ENCODE measurements at regions not wholly inside any gene's neighbourhood (a gene's known extent, or its start where the extent isn't known, plus 50 kb on each side); places are given as distances from the start of the nearest gene placed in this dataset.

DNA sequence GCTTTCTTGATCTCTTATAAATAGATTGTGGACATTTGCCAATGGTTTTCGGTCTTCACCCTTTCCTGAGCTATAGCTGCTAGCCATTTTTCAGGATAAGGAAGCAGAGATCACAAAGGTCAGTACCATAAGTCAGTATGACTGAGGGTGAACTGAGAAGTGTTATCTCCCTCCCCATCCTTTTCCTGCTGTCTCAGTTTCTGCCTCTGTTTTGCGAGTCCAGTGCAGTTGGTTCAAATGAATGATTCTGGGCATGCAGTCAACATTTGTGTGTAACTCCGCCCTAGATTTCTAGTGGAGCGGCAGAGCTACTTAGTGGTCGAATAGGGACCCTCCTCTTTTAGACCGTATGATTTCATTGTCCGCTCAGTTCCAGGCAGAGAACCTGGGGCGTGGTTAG is 460.8 kb upstream of the ARGLU1 start:
- no peak for DNase-seq

DNA sequence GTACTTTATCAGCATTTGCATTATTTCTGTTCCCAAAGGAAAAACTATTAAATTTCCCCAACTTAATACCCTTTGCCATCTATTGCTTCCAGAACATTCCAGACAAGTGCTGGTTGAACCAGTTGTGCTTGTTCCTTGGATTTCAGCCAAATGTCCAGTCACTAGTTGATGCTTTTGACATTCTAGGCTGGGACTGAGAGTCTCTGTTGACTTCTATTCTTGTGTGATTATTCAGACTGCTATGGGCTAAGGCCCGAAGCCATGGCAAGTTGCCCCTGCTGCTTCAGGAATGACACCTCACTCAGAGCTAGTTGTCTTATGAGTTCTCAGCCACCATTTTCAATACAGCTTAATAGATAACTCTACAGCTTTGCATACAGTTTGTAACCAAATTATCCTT is 458.1 kb upstream of the ARGLU1 start:
- peak; percentile 27 for DNase-seq

DNA sequence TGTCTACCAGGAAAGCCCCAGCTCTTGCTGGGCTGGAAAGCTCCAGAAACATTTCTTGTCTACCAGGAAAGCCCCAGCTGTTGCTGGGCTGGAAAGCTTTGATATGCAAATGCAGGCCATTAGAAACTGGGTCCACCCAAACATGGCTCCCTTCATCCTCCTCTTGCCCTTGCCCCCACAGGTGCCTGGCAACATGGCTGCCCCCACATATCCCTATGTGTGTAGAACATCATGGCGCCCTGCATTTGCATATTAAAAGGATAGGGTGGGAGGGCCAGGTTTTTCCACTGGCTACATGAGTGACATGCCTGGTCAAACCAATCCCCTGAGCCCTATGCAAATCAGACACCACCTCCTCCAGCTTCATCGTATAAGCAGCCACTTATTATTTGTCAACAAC is 455.4 kb upstream of the ARGLU1 start:
- DNase-seq: no peak

DNA sequence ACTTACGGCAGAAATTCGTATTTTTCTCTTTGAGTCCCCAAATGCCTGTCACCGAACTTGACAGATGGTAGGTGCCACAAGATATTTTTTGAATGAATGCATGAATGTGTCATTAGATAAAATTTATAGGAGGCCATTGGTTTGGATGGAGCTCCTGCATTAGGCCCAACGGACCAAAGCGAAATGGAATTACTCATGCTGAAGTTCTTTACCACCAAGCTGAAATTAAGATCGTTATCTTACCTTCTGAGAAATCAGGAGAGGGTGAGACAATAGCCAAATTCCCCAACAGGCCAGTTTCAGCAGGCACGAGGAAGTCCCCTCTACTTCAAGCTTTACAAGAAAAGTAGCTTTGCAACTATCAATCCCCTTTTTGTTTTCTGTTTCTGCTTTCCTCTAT is 452.5 kb upstream of the ARGLU1 start:
- no peak for DNase-seq

DNA sequence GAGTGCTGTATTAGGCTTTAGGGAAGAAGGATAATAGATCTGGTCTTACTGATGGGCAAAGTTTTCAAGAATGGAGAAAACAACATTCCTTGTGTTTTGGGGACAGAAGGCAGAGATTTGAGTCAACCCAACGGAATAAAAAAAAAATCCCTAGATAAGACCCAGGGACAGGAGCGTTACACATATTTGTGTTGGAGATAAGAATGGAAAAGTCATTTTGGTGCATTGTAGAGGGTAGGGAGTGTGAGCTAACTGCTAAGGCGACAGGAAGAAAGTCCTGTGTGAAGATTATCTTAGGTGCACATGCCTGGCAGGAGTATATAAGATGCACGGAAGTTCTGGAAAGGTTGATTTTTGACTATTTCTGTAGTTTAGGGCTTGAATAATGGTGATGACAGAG is 450.3 kb upstream of the ARGLU1 start:
- no peak for DNase-seq

DNA sequence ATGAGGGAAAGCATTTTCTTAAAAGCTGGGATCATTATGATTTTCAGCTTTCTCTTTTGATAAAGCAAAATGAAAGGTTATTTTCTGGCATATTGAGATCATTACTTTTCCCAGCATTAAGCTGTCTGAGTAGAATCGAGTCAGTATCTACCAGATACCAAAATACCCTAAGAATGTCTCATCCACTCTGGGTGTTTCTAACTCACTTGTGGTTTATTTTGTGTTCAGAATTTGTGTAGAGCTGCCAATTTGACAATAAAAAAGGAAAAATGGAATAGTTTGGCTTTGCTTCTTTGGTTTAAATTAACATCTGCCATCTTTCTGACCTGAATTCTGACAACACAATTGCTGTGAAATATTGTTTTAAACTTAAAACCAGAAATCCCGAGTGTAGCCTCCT is 438.7 kb upstream of the ARGLU1 start:
- DNase-seq: no peak

DNA sequence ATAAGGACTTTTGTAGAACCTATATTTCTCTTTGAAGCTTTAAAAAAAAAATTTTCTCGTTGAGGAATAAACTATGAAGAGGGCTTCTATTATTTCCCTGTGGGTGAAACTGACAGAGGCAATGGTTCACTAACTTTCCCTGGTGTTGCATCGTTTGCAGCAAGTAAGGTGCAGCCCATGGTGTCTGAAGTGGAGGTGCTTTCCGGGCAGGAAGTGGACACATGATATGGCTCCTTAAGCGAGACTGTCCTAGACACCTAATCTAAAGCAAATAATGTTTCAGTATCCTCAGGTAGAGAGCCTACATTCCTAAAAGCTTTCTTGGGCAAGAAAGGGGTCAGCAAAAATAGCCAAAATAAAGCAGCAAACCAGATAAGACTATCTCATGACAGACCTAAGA is 437.6 kb upstream of the ARGLU1 start:
- DNase-seq: no peak

DNA sequence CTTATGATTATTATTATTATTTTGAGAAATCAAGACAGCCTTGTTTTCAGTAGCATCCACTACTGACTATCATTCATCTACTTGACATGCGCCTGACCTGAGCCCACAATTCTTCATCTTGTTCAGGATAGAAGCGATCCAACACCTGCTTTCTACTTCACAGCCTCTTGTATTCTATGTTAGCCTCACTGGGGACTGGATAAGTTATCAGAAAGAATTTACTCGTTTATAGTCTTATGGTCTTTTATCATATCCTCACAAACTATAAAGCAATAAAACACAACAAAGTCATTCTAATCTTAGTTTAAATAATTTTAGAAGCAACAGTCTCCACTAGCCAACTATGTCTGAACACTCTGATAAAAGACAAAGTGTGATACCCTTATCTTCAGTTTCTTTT is 436.0 kb upstream of the ARGLU1 start:
- DNase-seq: no peak

DNA sequence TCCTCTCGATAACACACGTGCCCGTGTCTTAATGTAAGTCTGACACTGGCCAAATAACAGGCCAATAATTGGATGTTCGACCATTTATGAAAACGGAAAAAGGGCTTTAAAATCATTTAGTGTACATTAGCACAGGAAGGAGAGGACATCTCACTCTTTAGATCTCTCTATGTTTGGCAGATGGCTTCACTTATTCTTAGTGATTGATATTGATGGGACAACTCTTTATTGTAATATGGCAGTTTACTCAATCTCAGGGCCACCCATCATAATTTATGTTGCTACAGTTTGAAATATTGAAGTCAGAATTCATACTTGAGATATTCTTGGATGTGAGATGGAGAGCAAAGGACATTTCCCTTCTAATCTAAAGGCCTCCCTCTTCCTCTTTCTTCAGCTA is 430.7 kb upstream of the ARGLU1 start:
- DNase-seq: no peak

DNA sequence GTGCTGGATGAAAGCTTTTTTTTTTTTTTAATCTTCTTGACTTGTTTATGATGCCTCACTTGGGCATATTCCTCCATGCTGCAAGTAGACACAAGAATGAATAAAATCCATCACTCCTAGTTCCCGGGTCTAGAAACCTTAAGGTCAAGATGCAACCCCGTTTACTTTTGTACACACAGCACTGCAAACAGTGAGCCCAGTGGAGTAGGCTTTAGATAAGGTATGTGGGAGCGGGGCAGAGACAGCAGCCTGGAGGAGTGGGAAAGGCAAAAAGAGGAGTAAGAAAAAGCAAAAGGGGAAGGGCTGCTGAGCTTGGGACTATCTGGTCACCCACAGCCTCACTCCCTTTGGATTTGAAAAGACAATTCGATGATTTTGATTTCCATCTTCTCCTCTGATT is 429.8 kb upstream of the ARGLU1 start:
- no peak for DNase-seq

DNA sequence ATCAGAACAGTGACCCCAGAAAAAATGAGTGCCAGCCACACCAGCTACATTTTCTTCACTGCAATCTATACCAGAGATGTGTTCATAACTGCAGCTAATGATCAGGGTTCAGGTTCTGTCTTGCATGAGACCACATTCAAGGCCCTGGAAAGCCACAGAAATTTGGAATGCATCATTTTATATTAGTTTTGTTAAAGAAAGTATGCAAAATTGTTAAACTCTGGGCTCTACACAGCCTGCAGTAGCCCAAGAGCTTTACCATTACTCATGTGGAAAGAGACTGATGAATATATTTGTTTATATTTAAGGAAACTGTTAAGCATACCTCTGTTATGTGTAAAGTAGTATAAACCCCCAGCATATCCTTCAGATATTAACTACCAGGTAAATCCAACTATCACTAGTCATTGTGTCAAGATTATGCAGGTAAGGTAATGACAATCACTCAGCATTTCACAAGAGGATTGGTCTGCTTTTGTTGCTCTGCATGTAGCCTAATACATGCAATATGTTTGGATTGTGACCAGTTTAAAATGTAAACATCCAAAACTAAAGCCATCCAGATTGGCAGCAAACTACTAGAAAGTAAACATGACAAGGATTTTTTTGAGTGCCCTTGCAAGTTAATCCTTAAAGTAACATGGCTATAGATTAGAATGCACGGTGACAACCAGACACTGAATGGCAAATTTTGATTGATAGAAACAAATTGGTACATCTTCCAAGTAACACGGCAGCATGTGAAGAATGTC is 429.1 kb upstream of the ARGLU1 start:
- DNase-seq: no peak

DNA sequence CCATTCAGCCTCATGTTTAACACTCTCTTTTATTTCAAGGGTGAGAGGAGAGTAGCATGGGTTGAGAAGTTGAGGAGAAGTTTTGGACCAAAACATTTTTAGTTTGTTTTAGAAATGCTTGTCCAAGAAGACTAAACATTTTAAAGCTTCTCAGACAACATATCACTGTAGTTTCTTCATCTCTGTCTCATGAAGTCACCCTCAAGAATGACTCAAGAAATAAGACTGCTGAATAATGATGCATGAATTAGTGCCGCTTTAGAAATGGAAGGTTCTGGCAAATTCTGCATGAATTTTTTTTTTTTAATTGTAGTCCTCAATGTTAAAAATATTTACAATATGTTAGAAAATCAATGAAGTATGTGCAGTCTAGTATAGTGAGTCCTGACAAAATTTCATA is 422.7 kb upstream of the ARGLU1 start:
- no peak for DNase-seq

DNA sequence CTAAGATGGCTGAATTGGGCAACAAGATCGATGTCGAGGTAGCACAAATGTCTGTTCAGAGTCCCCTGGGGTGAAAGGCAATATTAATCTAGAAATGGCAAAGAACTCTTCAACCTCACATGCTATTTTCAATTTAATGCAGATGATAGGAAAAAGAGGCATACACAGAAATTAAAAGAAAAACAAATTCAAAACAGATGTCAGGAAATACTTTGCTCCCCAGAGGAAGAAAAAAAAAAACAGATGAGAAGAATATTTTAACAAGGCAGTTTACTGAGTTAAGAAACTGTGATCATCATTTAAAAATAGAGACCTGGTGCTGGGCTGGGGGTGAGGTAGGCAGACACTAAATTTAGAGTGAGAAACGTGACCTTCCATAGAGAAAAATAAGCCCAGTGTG is 421.9 kb upstream of the ARGLU1 start:
- DNase-seq: no peak

DNA sequence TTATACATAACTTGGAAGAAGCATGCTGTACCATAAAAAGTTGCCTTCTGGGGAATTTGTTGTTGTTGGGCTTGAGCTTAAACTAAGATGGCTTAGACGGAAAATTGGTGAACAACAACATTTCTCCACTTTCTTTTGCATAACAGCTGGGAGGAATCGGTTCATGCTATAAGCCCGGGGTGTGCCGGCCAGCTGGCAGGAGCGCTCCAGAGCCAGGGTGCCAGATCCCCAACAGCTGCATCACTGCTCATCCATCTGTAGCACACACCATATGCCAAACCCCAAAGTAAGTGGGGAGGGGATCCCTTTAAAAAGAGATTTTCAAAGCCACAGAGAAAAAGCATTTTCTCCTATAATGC is 419.5 kb upstream of the ARGLU1 start:
- DNase-seq: no peak

DNA sequence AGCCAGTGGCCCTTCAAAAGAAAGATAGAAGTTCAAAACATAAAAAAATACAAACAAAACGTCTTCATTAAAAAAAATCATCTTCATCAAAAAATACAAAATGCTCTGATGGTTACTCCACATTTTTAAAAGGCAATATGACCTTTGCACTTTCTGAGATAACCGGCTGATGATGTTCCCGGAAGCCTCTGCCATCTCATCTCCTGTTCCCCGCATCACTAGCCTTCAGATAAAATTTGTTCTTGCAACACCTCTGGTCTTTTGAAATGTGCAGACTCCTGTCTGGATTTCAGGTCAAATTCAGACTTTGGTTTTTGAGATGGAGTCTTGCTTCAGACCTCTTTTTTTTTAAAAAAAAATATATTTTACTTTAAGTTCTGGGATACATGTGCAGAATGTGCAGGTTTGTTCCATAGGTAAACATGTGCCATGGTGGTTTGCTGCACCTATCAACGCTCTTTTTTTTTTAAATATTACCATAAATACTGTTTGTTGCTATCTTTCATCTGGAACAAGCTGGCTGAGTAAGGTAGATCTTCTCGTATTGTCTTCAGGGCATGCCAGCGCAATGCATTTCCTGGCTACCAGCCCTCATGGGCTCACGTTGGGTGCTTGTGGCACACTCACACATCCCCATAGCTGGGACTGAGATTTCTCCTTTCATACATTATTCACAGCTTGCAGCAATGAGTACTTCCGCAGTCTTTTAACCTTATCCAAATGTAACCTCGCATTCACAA is 418.9 kb upstream of the ARGLU1 start:
- DNase-seq: no peak

DNA sequence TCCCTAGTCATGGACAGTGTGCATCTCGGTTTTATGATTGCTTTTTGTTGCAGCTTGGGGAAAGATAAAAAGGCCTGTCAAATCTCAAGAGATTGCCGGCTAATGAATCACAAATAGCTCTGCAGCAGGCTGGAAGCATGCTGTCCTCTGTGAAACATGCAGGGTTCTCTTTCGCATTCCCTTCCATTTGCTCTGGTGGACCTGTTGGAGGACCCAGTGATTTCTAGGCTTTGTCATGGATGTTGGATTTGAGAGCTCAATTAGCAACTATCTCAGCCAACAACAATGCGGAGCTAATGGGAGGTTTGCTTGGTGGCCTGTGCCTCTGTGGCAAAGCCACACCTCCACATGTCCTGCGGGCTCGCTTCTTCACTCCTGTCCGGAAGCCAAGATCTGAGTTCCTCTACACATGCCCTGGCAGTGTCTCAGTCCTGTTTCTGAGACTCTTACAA is 418.1 kb upstream of the ARGLU1 start:
- DNase-seq: no peak

DNA sequence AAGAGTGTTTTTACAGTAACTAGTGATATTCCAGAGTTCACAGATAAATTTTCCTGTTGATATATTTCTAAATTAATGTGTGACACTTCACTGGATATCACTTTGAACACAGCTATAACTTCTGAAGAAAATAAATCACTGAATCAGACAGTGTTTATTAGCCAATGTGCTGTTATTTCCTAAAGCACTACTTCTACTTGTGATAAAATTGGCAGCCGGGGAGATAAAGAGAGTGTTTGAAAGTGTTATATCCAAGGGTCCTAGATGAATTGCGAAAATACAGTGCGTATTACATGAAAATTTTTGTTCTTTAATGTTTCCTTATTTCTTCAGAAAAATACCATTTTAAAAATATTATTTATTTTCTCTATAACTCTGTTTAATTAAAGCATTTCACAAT is 417.5 kb upstream of the ARGLU1 start:
- no peak for DNase-seq

DNA sequence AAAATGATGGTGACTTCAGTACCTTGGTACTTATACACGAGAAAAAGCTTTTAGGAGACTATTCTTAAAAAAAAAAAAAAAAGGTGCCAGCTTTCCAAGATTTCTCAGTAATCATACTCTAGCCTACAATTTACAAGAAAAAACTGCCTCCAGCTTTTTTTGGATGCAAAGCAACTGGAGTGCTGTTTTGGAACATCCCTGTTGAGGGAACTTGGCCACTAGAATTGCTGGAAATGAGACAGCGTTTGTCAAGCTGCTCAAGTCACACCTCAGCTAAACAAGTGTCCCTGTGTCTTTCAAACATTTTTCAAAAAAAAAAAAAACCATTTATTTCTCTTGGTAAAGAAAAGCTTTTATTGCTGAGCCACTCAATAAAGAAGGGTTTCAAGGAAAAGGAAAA is 413.1 kb upstream of the ARGLU1 start:
- no peak for DNase-seq

DNA sequence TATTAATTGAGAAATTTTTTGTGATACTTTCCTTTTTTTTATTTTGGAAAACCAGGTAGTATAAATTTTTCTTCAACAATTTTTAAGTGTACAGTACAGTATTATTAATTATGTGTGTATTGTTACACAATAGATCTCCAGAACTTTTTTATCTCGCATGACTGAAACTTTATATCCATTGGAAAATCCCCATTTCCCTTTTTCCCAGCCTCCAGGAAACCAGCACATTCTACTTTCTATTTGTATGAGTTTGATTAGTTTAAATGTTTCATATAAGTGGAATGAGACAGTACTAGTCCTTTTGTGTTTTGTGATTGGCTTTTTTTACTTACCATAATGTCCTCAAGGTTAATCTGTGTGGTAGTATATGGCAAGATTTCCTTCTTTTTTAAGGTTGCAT is 399.5 kb upstream of the ARGLU1 start:
- no peak for DNase-seq

DNA sequence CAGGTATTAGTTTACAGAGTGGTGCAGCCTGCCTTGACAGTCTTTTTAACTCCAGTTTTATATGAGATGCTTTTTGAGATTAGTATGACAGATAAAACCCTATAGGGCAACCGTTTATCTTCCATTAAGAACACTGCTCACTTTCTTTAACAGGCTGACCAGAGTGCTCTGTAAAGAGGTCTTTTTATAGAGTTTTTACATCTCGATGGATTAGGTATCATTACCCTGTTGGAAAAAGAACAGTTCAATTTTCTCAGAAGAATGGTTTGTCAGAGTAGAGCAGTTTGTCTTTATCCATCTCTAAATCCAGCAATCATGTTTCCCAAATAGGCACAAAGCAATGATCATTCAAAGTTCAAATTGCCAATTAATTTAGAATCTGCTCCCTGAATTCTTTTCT is 395.2 kb upstream of the ARGLU1 start:
- DNase-seq: no peak

DNA sequence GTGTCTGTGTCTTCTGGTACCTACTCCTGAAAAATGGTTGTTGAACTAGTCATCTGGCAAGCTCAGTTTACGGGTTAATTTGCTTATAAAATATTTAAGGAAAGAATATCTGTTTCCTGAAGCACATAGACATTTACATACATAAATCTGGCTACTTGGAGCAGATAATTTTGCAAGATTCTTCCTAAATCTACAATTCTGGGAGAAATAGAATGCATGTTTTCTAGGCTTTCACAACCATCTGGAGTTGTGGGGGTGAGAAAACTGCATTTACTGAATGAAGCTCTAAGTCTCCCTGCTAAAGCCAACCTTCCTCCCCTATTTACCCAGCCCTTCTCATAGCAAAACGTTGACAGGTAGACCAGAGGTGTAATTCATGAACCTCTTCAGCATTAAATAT is 393.7 kb upstream of the ARGLU1 start:
- DNase-seq: no peak

DNA sequence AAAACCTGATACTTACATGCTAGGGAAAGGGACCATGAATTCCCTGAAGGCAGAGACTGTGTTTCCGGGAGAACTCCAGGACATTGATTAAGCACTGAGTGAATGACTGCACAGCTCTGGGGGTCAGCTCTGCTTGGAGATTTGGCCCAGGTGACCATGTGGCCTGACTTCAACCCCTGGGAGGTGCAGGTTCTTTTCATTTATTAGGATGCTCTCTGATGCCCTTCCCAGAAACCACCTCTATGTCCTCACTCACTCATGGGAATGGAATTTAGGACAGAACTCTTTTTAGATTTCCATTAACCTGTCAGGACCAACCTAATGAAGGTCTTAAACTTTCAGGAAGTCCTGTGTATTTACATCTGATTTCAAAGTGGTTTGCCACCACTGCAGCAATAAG is 393.3 kb upstream of the ARGLU1 start:
- DNase-seq: no peak

DNA sequence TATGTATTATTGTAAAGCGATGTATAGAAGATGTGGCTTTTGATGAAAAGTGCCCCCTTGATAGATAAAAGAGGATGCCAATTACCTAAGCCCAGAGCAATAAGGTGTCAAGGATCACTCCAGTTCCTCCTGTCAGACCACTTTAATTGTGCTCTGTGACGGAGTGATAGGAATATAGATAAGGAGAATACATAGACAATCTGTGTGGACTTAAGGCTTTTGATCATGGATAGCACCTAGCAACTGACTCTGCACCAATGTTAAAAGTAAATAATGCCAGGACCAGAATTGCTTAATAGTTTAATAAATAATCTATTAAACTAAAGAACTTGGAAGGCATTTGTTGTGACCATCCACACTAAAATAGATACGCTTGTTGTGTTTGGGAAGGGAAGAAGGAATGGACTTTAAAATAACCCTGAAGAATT is 390.7 kb upstream of the ARGLU1 start:
- DNase-seq: no peak

DNA sequence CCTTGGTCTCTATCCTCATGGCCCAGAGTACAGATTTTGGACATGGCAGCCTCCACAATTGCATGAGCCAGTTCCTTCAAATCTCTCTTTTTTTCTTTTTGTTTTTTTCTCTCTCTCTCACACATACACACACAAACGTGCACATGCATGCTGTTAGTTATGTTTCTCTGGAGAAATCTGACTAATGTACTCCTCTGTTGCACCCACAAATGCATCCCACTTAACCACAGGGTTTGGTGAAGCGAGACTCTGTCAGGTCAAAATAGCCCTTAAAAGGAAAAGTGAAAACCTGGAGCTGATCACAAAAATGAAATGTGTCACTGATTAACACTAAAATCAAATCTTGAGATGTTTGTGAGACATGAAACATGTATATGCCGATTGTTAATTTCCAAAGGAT is 374.6 kb upstream of the ARGLU1 start:
- no peak for DNase-seq
